Smooth muscle cell (in vitro differentiated cells): ENCODE measurements at regions not wholly inside any gene's neighbourhood (a gene's known extent, or its start where the extent isn't known, plus 50 kb on each side); places are given as distances from the start of the nearest gene placed in this dataset.

Source experiments
- DNase-seq: peaks from one replicate; lab custom pipeline; 2025; ENCODE audit not compliant: unreplicated experiment; lab: John Stamatoyannopoulos, UW
- H2AFZ ChIP-seq: fragments of 200-600 bp; sonication (generic); 2 replicates; pipeline ENCODE4 v1.6.0; 2016; ENCODE audit warnings: antibody characterized with exemption, low read depth, mild to moderate bottlenecking
- H3F3A ChIP-seq: fragments of 200-600 bp; sonication (generic); 2 replicates; pipeline ENCODE4 v1.6.0; 2017; ENCODE audit warnings: antibody characterized with exemption, low read depth
- H3K27ac ChIP-seq: fragments of 200-600 bp; sonication (generic); 2 replicates; pipeline ENCODE4 v1.5.1; 2016; ENCODE audit warnings: low read depth, mild to moderate bottlenecking
- H3K27me3 ChIP-seq: fragments of 200-600 bp; sonication (generic); 2 replicates; pipeline ENCODE4 v1.6.1; 2016; ENCODE audit warnings: low read depth, mild to moderate bottlenecking
- H3K36me3 ChIP-seq: fragments of 200-600 bp; sonication (generic); 2 replicates; pipeline ENCODE4 v1.5.1; 2016; ENCODE audit warnings: low read depth
- H3K4me1 ChIP-seq: fragments of 200-600 bp; sonication (generic); 2 replicates; pipeline ENCODE4 v1.5.1; 2016; ENCODE audit warnings: low read depth
- H3K4me2 ChIP-seq: fragments of 200-600 bp; sonication (generic); 2 replicates; pipeline ENCODE4 v1.6.0; 2016; ENCODE audit warnings: mild to moderate bottlenecking
- H3K4me3 ChIP-seq: fragments of 200-600 bp; sonication (generic); 2 replicates; pipeline ENCODE4 v1.5.1; 2016; ENCODE audit warnings: mild to moderate bottlenecking
- H3K79me2 ChIP-seq: fragments of 200-600 bp; sonication (generic); 2 replicates; pipeline ENCODE4 v1.6.0; 2016; ENCODE audit warnings: low read depth, mild to moderate bottlenecking
- H3K9ac ChIP-seq: fragments of 200-600 bp; sonication (generic); 2 replicates; pipeline ENCODE4 v1.6.0; 2016; ENCODE audit warnings: low read depth
- H3K9me3 ChIP-seq: fragments of 200-600 bp; sonication (generic); replicated peaks from 2 replicates; pipeline ENCODE4 v1.5.1; 2016; ENCODE audit warnings: low read depth
- H4K20me1 ChIP-seq: fragments of 200-600 bp; sonication (generic); 2 replicates; pipeline ENCODE4 v1.6.0; 2016; ENCODE audit warnings: low read depth
- CTCF ChIP-seq: fragments of 200-600 bp; sonication (generic); IDR thresholded peaks from 2 replicates; pipeline ENCODE4 v1.5.1; 2017; ENCODE audit warnings: borderline replicate concordance, mild to moderate bottlenecking, antibody characterized with exemption; ENCODE audit not compliant: insufficient read depth, poor library complexity, severe bottlenecking
- WGBS: methylation state at CpG from one replicate; pipeline ENCODE4 v1.1.7; 2016; ENCODE audit warnings: low lambda C conversion rate; 5-methylcytosine and 5-hydroxymethylcytosine counted together

- H3K4me3 ChIP-seq = no peak overlapping the region
- no peaks in the 10 kb centered on the region for H3K79me2 ChIP-seq
- H3K36me3 ChIP-seq = no peaks in the 10 kb centered on the region
- no peak overlapping the region for H3K4me2 ChIP-seq
- WGBS = 95% methylated on average over 2 of the region's 2 CpGs
- no peak overlapping the region for H2AFZ ChIP-seq
- H3F3A ChIP-seq = no peaks in the 10 kb centered on the region
- H3K27me3 ChIP-seq = no peaks in the 10 kb centered on the region
- H4K20me1 ChIP-seq = no peaks in the 10 kb centered on the region
- no peak overlapping the region for H3K9ac ChIP-seq
- H3K27ac ChIP-seq = no peak overlapping the region
- H3K4me1 ChIP-seq = no peaks in the 10 kb centered on the region
- DNase-seq = no peak
- H3K9me3 ChIP-seq = no peaks in the 10 kb centered on the region
- no peak for TF ChIP-seq CTCF
Measured at GRCh38 chr15:91751611-91752010, 101.9 kb upstream of the SLCO3A1 start.

GRCh38 chr15:91752081-91752785 lies 101.3 kb upstream of the SLCO3A1 start:
- Histone ChIP-seq H3F3A (no peaks in the 10 kb centered on the region), H2AFZ (no peak overlapping the region), H3K36me3 (no peaks in the 10 kb centered on the region), H3K27ac (no peak overlapping the region), H3K27me3 (no peaks in the 10 kb centered on the region), H3K4me1 (no peaks in the 10 kb centered on the region), H3K79me2 (no peaks in the 10 kb centered on the region), H3K9me3 (no peaks in the 10 kb centered on the region), H4K20me1 (no peaks in the 10 kb centered on the region), H3K9ac (no peak overlapping the region), H3K4me3 (no peak overlapping the region), H3K4me2 (no peak overlapping the region)
- 82% methylated on average over 8 of the region's 8 CpGs for WGBS
- TF ChIP-seq CTCF = no peak
- DNase-seq = no peak

GRCh38 chr15:91759560-91759959 lies 93.9 kb upstream of the SLCO3A1 start:
- Histone ChIP-seq H3F3A (no peaks in the 10 kb centered on the region), H2AFZ (no peak overlapping the region), H3K4me1 (no peaks in the 10 kb centered on the region), H3K9ac (no peak overlapping the region), H3K4me3 (no peak overlapping the region), H4K20me1 (no peaks in the 10 kb centered on the region), H3K79me2 (no peaks in the 10 kb centered on the region), H3K36me3 (no peaks in the 10 kb centered on the region), H3K9me3 (no peaks in the 10 kb centered on the region), H3K27me3 (no peaks in the 10 kb centered on the region), H3K4me2 (no peak overlapping the region), H3K27ac (no peak overlapping the region)
- TF ChIP-seq CTCF = no peak
- no peak for DNase-seq
- 85% methylated on average over 2 of the region's 2 CpGs for WGBS

- Histone ChIP-seq H3K27ac (no peak overlapping the region), H3K4me1 (no peaks in the 10 kb centered on the region), H3K4me3 (no peak overlapping the region), H4K20me1 (no peaks in the 10 kb centered on the region), H3K4me2 (no peak overlapping the region), H3K79me2 (no peaks in the 10 kb centered on the region), H2AFZ (no peak overlapping the region), H3K27me3 (no peaks in the 10 kb centered on the region), H3K9me3 (no peaks in the 10 kb centered on the region), H3K9ac (no peak overlapping the region), H3K36me3 (no peaks in the 10 kb centered on the region), H3F3A (no peaks in the 10 kb centered on the region)
- no peak for TF ChIP-seq CTCF
- no peak for DNase-seq
- 90% methylated on average over 3 of the region's 3 CpGs for WGBS
Measured at GRCh38 chr15:91765660-91766059, 87.8 kb upstream of the SLCO3A1 start.
